ENCODE measurements at regions not wholly inside any gene's neighbourhood (a gene's known extent, or its start where the extent isn't known, plus 50 kb on each side); places are given as distances from the start of the nearest gene placed in this dataset.

DNA sequence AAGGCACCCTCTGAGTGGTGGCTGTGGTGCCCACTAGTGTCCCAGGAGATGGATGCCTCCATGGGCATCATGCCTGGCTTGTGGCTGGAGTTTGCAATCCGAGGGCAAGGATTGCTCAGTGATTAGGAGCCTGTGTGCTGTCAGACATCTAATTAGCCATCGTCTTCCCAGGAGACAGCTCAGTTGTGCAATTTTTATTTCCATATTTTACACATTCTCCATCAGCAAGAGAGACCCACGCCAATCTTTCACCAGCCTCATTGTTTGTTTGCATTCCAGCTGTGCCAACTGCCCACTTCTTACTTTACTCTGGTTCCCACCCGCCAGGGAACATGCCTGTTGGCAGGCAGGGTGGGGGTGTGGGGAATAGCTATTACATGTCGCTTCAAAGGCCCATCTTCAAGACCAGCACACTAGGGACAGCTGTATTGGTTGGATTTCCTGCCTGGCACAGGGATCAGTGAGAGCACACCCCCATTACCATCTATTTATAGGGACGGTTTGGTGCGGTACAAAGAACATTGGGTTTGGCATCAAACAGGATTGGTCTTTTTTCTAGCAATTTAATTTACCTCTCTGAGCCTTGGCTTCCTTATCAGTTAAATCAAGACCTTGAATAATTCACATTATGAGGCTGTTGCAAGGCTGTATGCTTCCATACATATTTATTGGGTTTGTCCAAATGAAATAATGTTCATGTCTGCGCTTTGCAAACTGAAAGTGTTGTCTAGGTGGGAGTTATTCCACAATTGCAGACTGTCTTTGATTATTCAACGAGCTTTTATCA, 80.7 kb upstream of the NAV2 start:
- no peak for DNase-seq (ENCODE audit: low read depth)
- H3K4me3 ChIP-seq (ENCODE audit: low read depth, low read length), result no peak overlapping the region
- TF ChIP-seq, protein P1, sequence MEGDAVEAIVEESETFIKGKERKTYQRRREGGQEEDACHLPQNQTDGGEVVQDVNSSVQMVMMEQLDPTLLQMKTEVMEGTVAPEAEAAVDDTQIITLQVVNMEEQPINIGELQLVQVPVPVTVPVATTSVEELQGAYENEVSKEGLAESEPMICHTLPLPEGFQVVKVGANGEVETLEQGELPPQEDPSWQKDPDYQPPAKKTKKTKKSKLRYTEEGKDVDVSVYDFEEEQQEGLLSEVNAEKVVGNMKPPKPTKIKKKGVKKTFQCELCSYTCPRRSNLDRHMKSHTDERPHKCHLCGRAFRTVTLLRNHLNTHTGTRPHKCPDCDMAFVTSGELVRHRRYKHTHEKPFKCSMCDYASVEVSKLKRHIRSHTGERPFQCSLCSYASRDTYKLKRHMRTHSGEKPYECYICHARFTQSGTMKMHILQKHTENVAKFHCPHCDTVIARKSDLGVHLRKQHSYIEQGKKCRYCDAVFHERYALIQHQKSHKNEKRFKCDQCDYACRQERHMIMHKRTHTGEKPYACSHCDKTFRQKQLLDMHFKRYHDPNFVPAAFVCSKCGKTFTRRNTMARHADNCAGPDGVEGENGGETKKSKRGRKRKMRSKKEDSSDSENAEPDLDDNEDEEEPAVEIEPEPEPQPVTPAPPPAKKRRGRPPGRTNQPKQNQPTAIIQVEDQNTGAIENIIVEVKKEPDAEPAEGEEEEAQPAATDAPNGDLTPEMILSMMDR (IDR thresholded peaks at IDR 0.05; ENCODE audit: low read depth, low read length, missing control alignments), result no peak

- no peak for DNase-seq (ENCODE audit: low read depth)
- TF ChIP-seq, protein P1 (IDR thresholded peaks at IDR 0.05; ENCODE audit: low read depth, low read length, missing control alignments), result no peak
- H3K4me3 ChIP-seq (ENCODE audit: low read depth, low read length), result no peak overlapping the region
These were observed 84.6 kb upstream of the NAV2 start for GRCh38 chr11:19628018-19628417.

- H3K4me3 ChIP-seq (ENCODE audit: low read depth, low read length), result no peak overlapping the region
- TF ChIP-seq, protein P1 (IDR thresholded peaks at IDR 0.05; ENCODE audit: low read depth, low read length, missing control alignments), result no peak
- no peak for DNase-seq (ENCODE audit: low read depth)
These were observed 85.1 kb upstream of the NAV2 start for GRCh38 chr11:19627566-19627965.

GRCh38 chr11:19625438-19625837, 87.2 kb upstream of the NAV2 start:
- TF ChIP-seq, protein P1 (IDR thresholded peaks at IDR 0.05; ENCODE audit: low read depth, low read length, missing control alignments), result no peak
- no peak for DNase-seq (ENCODE audit: low read depth)
- H3K4me3 ChIP-seq (ENCODE audit: low read depth, low read length), result no peak overlapping the region

DNA sequence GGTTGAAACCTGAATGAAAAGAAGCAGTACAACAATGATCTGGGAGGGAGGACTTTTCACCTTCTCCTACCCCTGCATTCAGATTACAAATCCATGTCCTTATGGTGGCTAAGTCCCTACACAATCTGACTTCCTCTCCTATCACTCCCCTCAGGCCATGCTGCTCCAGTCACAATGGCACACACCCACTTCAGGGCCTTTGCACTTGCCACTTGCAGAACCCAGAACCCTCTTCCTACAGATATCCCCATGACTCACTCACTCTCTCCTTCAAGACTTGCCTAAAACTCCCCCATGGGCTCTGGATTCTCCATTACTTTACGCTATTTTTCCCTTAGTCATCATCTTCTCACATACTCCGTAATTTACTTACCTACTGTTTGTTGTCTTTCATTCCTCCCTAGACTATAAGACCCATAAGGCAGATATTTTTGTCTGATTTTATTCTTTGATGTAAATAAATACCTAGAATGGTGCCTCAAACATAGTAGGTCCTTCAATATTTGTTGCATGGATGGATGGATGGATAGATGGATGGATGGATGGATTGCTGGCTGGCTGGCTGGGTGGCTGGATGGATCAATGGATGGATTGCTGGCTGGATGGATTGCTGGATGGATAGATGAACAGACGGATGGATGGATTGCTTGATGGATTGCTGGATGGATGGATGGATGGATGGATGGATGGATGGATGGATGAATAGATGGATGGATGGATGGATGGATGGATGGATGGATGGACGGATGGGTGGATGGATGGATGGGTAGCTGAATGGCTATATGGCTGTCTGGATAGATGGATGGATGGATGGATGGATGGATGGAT, 94.7 kb upstream of the NAV2 start:
- H3K4me3 ChIP-seq (ENCODE audit: low read depth, low read length), result no peak overlapping the region
- no peak for DNase-seq (ENCODE audit: low read depth)
- TF ChIP-seq, protein P1 (IDR thresholded peaks at IDR 0.05; ENCODE audit: low read depth, low read length, missing control alignments), result no peak

DNA sequence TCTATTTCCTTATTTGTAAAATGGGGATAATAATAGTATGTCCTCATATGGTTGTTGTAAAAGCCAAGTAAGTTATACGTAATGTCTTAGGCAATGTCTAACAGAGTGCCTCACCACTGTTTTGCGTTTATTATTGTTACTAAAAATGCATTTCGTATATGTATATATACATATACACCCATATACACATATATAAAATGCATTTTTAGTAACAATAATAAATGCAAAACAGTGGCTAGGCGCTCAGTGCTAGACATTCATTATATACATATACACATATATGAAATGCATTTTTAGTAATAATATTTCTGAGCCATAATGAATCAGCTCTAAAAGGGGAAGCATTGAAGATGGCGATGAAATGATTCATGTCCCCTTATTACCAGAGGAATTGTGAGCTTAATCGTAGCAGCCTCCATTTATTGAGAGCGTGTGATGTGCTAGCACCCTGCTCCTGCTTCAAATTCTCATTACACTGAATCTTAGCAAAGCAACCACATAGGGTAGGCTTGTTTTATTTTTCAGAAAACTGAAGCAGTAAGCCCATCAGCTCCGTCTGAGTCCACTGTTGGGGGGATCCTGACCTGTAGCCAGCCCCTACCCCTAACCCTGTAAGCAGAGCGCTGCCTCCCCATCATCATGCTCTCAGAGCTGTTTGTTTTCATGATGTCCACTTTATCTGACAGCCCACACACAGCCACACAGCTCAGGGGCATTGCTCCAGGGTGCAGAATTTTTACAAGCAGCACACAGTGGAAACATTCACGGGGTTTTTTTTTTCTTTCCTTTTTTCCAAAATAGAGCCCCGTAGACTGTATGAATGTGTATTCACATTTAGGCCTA, 97.1 kb upstream of the NAV2 start:
- TF ChIP-seq, protein P1 (IDR thresholded peaks at IDR 0.05; ENCODE audit: low read depth, low read length, missing control alignments), result no peak
- no peak overlapping the region for H3K4me3 ChIP-seq (ENCODE audit: low read depth, low read length)
- DNase-seq (ENCODE audit: low read depth), result no peak

Measured in GM12864 (cell line).